HCT116 (cell line): ENCODE measurements at regions not wholly inside any gene's neighbourhood (a gene's known extent, or its start where the extent isn't known, plus 50 kb on each side); places are given as distances from the start of the nearest gene placed in this dataset.

ENCODE experiments used
- ATAC-seq: fragments of 200-7000 bp; cut with Tn5 transposase; 2 replicates; pipeline ENCODE4 v1.9.1; 2020; ENCODE audit warnings: mild to moderate bottlenecking, moderate library complexity
- BruUV-seq: library from RNA; stranded (reverse); fragments of 400-500 nt; replicated peaks from 2 replicates; lab custom pipeline; 2021; lab: Mats Ljungman, UMichigan
- CTCF ChIA-PET: fragments of 300-600 bp; sonication (Branson Sonifier 250); formaldehyde crosslinking; loops from one replicate; lab custom pipeline; 2021; ENCODE audit warnings: antibody characterized with exemption; lab: Charles Lee
- POLR2A ChIA-PET: fragments of 300-600, 350-600 bp; sonication (Branson Sonifier 250); formaldehyde crosslinking; loops from one replicate; lab custom pipeline; 2021; ENCODE audit warnings: antibody characterized with exemption; lab: Charles Lee
- RAD21 ChIA-PET, 2 experiments: fragments of 300-600 bp; sonication (Branson Sonifier 250); formaldehyde crosslinking; loops; one replicate each; lab custom pipeline; 2023; ENCODE audit warnings: low total read pairs in 2 of 2; ENCODE audit not compliant: uncharacterized antibody in 2 of 2, unreplicated experiment in 2 of 2, low non-redundant PET in 1 of 2; lab: Charles Lee
- DNase-seq: peaks from one replicate; pipeline ENCODE4 v3.0.0-alpha.2; 2010; ENCODE audit warnings: low read depth, low spot score
- H2AFZ ChIP-seq: fragments of 200-600 bp; shearing (Covaris generic), sonication (generic); 2 replicates; pipeline ENCODE4 v1.6.1; 2017; ENCODE audit warnings: low read depth, mixed run types, mixed read lengths, antibody characterized with exemption, low read length; ENCODE audit not compliant: poor library complexity, severe bottlenecking
- H3K27ac ChIP-seq: 2 replicates; pipeline ENCODE4 v1.5.1; 2012; ENCODE audit warnings: low read depth, low read length
- H3K27me3 ChIP-seq: fragments of 200-600 bp; sonication (generic); 2 replicates; pipeline ENCODE4 v1.6.1; 2016; ENCODE audit warnings: mixed run types, low read length, mixed read lengths; ENCODE audit not compliant: insufficient read depth
- H3K36me3 ChIP-seq, 2 experiments: fragments of 200-500 bp in 1 of 2; fragments of 200-600 bp in 1 of 2; sonication (Bioruptor generic) in 1 of 2; sonication (generic) in 1 of 2; 2 replicates each; pipeline versions ENCODE4 v1.5.1 to v1.6.1; 2014 to 2016; ENCODE audit warnings: low read length in 2 of 2, inconsistent platforms in 1 of 2, mixed read lengths in 1 of 2, mixed run types in 1 of 2; ENCODE audit not compliant: insufficient read depth in 2 of 2, control insufficient read depth in 1 of 2
- H3K4me1 ChIP-seq, 2 experiments: fragments of 200-600 bp in 1 of 2; sonication (generic) in 1 of 2; 2 replicates each; pipeline versions ENCODE4 v1.5.1 to v1.6.1; 2012 to 2017; ENCODE audit warnings: low read length in 2 of 2, inconsistent platforms in 1 of 2, mild to moderate bottlenecking in 1 of 2, mixed read lengths in 1 of 2, mixed run types in 1 of 2, moderate library complexity in 1 of 2; ENCODE audit not compliant: insufficient read depth in 2 of 2, control insufficient read depth in 1 of 2
- H3K4me2 ChIP-seq: fragments of 200-600 bp; sonication (generic); 2 replicates; pipeline ENCODE4 v1.6.1; 2017; ENCODE audit warnings: mixed run types, low read length, mixed read lengths
- H3K4me3 ChIP-seq, 2 experiments: fragments of 200-600 bp in 1 of 2; sonication (generic) in 1 of 2; replicated peaks in 1 of 2; 2 replicates each; pipeline ENCODE4 v1.5.1; 2011 to 2016; ENCODE audit warnings: low read length in 2 of 2, control low read depth in 1 of 2, low read depth in 1 of 2, mild to moderate bottlenecking in 1 of 2, mixed read lengths in 1 of 2, mixed run types in 1 of 2
- H3K79me2 ChIP-seq: fragments of 200-600 bp; sonication (generic); 2 replicates; pipeline ENCODE4 v1.6.1; 2017; ENCODE audit warnings: mild to moderate bottlenecking, mixed run types, low read length, moderate library complexity, mixed read lengths; ENCODE audit not compliant: insufficient read depth
- H3K9ac ChIP-seq: fragments of 200-600 bp; sonication (generic); 2 replicates; pipeline ENCODE4 v1.6.1; 2016; ENCODE audit warnings: low read length, mixed read lengths
- H3K9me2 ChIP-seq: fragments of 200-600 bp; sonication (generic), shearing (Covaris generic); 2 replicates; pipeline ENCODE4 v1.6.1; 2017; ENCODE audit warnings: mixed run types, mild to moderate bottlenecking, moderate library complexity; ENCODE audit not compliant: insufficient read depth
- H3K9me3 ChIP-seq, 2 experiments: fragments of 200-500 bp in 1 of 2; fragments of 200-600 bp in 1 of 2; sonication (Bioruptor generic) in 1 of 2; sonication (generic) in 1 of 2; 2 replicates each; pipeline ENCODE4 v1.6.1; 2014 to 2017; ENCODE audit warnings: low read length in 2 of 2, mixed read lengths in 2 of 2, inconsistent platforms in 1 of 2, low read depth in 1 of 2, mild to moderate bottlenecking in 1 of 2, mixed run types in 1 of 2, moderate library complexity in 1 of 2; ENCODE audit not compliant: control insufficient read depth in 1 of 2, insufficient read depth in 1 of 2
- H4K20me1 ChIP-seq: fragments of 200-600 bp; sonication (generic), shearing (Covaris generic); 2 replicates; pipeline ENCODE4 v1.6.1; 2017; ENCODE audit warnings: mixed run types, mild to moderate bottlenecking, moderate library complexity; ENCODE audit not compliant: insufficient read depth
- ATF3 ChIP-seq: IDR thresholded peaks from 2 replicates; pipeline ENCODE4 v1.6.1; 2012
- CEBPB ChIP-seq: IDR thresholded peaks from 2 replicates; pipeline ENCODE4 v1.6.1; 2012; ENCODE audit warnings: low read depth
- CTCF ChIP-seq, 3 experiments: fragments of 200-600 bp in 1 of 3; sonication (generic) in 1 of 3; IDR thresholded peaks in 2 of 3; conservative IDR thresholded peaks in 1 of 3; 2 replicates each; pipeline ENCODE4 v1.5.1; 2012 to 2017; ENCODE audit warnings: low read depth in 2 of 3, low read length in 2 of 3, antibody characterized with exemption in 1 of 3, borderline replicate concordance in 1 of 3, control low read depth in 1 of 3, mild to moderate bottlenecking in 1 of 3, mixed read lengths in 1 of 3, mixed run types in 1 of 3, moderate library complexity in 1 of 3; ENCODE audit not compliant: insufficient read depth in 1 of 3
- EGR1 ChIP-seq: IDR thresholded peaks from 2 replicates; pipeline ENCODE4 v1.6.1; 2012; ENCODE audit warnings: low read depth
- EZH2 ChIP-seq: fragments of 200-600 bp; sonication (generic); IDR thresholded peaks from 2 replicates; pipeline ENCODE4 v1.6.1; 2017; ENCODE audit warnings: antibody characterized with exemption, mixed run types
- FOSL1 ChIP-seq: IDR thresholded peaks from 2 replicates; pipeline ENCODE4 v1.6.1; 2012; ENCODE audit warnings: low read depth
- JUND ChIP-seq: IDR thresholded peaks from 2 replicates; pipeline ENCODE4 v1.6.1; 2012
- POLR2A ChIP-seq: IDR thresholded peaks from 2 replicates; pipeline ENCODE4 v1.7.0; 2011; ENCODE audit warnings: borderline replicate concordance; ENCODE audit not compliant: insufficient read depth, insufficient read length; ENCODE audit errors: extremely low read depth
- POLR2AphosphoS5 ChIP-seq: IDR thresholded peaks from 2 replicates; pipeline ENCODE4 v1.6.1; 2011; ENCODE audit warnings: mild to moderate bottlenecking, low read depth, low read length, moderate library complexity
- RAD21 ChIP-seq: IDR thresholded peaks from 2 replicates; pipeline ENCODE4 v1.6.1; 2012; ENCODE audit warnings: low read depth, mild to moderate bottlenecking
- SRF ChIP-seq: IDR thresholded peaks from 2 replicates; pipeline ENCODE4 v1.6.1; 2012; ENCODE audit warnings: low read depth
- YY1 ChIP-seq: IDR thresholded peaks from 2 replicates; pipeline ENCODE4 v1.6.1; 2011; ENCODE audit warnings: low read length, low read depth, moderate library complexity, mild to moderate bottlenecking; ENCODE audit not compliant: insufficient replicate concordance; ENCODE audit errors: extremely low read depth
- ZBTB33 ChIP-seq: IDR thresholded peaks from 2 replicates; pipeline ENCODE4 v1.6.1; 2011; ENCODE audit warnings: mild to moderate bottlenecking, low read length, moderate library complexity; ENCODE audit not compliant: insufficient replicate concordance; ENCODE audit errors: extremely low read depth
- ZFX ChIP-seq: fragments of 450-650 bp; IDR thresholded peaks from 2 replicates; pipeline ENCODE4 v1.6.1; 2017
- intact Hi-C: fragments of 100-400 bp; cut with micrococcal nuclease; formaldehyde crosslinking; loops from 2 replicates; pipeline ENCODE4 v1.10.0; 2022

GRCh38 chr4:108383157-108383556 is 214.4 kb upstream of the LEF1 start (continued):
- TF ChIP-seq RAD21 = no peak

- ChIA-PET CTCF (no interaction called here), RAD21 (no interaction called here), POLR2A (no interaction called here)
- no peak for DNase-seq
- H3K9me3 ChIP-seq = no peaks in the 10 kb centered on the region
- H3K9ac ChIP-seq = no peak overlapping the region
- H3K27me3 ChIP-seq = 0 out of 2 replicates have a peak, but pooled peaks cover 7% of the 10 kb centered on the region
- H4K20me1 ChIP-seq = no peaks in the 10 kb centered on the region
- BruUV-seq = no TSS peak
- no peak overlapping the region for H3K4me2 ChIP-seq
- H3K4me3 ChIP-seq = no peak overlapping the region
- no peaks in the 10 kb centered on the region for H3K79me2 ChIP-seq
- H2AFZ ChIP-seq = no peak overlapping the region
- no peak for ATAC-seq
- TF ChIP-seq SRF = no peak
- no peaks in the 10 kb centered on the region for H3K4me1 ChIP-seq
- intact Hi-C loops = no loop called here
- H3K36me3 ChIP-seq = no peaks in the 10 kb centered on the region
- no peak overlapping the region for H3K27ac ChIP-seq
- H3K9me2 ChIP-seq = no peaks in the 10 kb centered on the region
These were observed 214.0 kb upstream of the LEF1 start for GRCh38 chr4:108382751-108383150.

GRCh38 chr4:108378164-108378563 is 209.4 kb upstream of the LEF1 start:
- H3K4me2 ChIP-seq = no peak overlapping the region
- H3K27ac ChIP-seq = no peak overlapping the region
- no peaks in the 10 kb centered on the region for H3K4me1 ChIP-seq
- H3K9me3 ChIP-seq = no peaks in the 10 kb centered on the region
- no peaks in the 10 kb centered on the region for H3K9me2 ChIP-seq
- no peak for ATAC-seq
- peaks cover 21% of the 10 kb centered on the region; the same call in 1 of the 2 replicates for H3K27me3 ChIP-seq
- no peak for DNase-seq
- no TSS peak for BruUV-seq
- CTCF ChIA-PET = no interaction called here
- intact Hi-C loops = no loop called here
- no peak overlapping the region for H3K9ac ChIP-seq
- H3K79me2 ChIP-seq = no peaks in the 10 kb centered on the region
- no peaks in the 10 kb centered on the region for H4K20me1 ChIP-seq
- no peak for TF ChIP-seq CTCF (IDR thresholded peaks at IDR 0.05 in 2 of 3, conservative IDR thresholded peaks at IDR 0.05 in 1 of 3; ENCODE audit: borderline replicate concordance in 1 of 3, insufficient read depth in 1 of 3, low read depth in 2 of 3, low read length in 2 of 3)
- no peak for TF ChIP-seq POLR2A
- TF ChIP-seq POLR2AphosphoS5 = no peak
- TF ChIP-seq SRF = no peak
- no peak for TF ChIP-seq RAD21
- no peak for TF ChIP-seq EGR1
- no peak for TF ChIP-seq FOSL1
- TF ChIP-seq JUND = no peak
- no peak for TF ChIP-seq ATF3
- no peak for TF ChIP-seq ZFX
- TF ChIP-seq ZBTB33 = no peak
- no peak for TF ChIP-seq EZH2
- TF ChIP-seq YY1 = no peak
- no peak for TF ChIP-seq CEBPB
- no peak overlapping the region for H2AFZ ChIP-seq
- RAD21 ChIA-PET = no interaction called here
- POLR2A ChIA-PET = no interaction called here
- no peaks in the 10 kb centered on the region for H3K36me3 ChIP-seq
- H3K4me3 ChIP-seq = no peak overlapping the region
